ENCODE measurements at regions not wholly inside any gene's neighbourhood (a gene's known extent, or its start where the extent isn't known, plus 50 kb on each side); places are given as distances from the start of the nearest gene placed in this dataset.

- TF ChIP-seq CTCF (IDR thresholded peaks at IDR 0.05; ENCODE audit: borderline replicate concordance, control extremely low read depth, extremely low read depth, insufficient read depth, missing control alignments) = no peak
- in situ Hi-C loops (cut with MboI; ENCODE audit: low sequenced_read_pairs, unreplicated experiment) = no loop called here
- DNase-seq (ENCODE audit: low spot score) = no peak
Measured at GRCh38 chr1:84061336-84061735, 62.4 kb upstream of the TTLL7 start.

DNA sequence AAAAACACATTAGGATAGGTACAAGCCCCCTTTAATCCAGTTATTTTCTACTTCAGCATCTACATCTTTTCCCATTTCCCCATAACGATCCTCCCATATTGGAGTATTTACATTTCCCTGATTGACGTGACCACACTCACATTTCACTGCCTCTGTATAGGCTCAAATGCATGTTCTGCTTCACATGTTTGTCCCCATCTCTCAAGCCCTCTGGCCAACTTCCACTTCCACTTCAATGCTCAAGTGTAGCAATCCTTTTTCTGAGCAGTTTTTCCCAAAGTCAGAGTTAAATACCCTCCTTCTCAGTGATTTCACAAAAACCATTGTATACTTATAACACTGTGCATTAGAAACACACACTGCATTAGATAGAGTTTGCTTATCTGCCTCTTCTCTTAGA lies 61.8 kb upstream of the TTLL7 start:
- in situ Hi-C loops (cut with MboI; ENCODE audit: low sequenced_read_pairs, unreplicated experiment) = no loop called here

DNA sequence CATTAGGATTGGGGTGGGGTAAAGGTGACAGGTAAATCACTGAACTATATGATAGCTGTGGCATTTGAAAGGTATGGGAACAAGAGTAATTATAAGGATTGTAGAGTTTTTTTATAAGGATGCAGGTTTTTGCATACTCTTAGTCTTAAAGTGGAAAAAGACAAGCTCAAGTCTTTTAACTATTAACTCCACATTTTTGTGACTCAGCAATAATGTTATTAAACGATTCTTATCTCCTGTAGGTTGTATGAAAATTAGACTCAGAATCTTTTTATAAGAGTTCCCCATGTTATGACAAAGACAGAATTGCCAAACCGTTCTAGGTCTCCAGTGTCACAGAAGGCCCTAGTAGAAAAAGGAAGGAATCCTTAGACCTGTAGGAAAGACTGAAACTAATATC lies 49.9 kb upstream of the TTLL7 start:
- no peak for TF ChIP-seq CTCF (IDR thresholded peaks at IDR 0.05; ENCODE audit: borderline replicate concordance, control extremely low read depth, extremely low read depth, insufficient read depth, missing control alignments)
- in situ Hi-C loops (cut with MboI; ENCODE audit: low sequenced_read_pairs, unreplicated experiment) = no loop called here
- no peak for DNase-seq (ENCODE audit: low spot score)

More for the DNA sequence above, 61.8 kb upstream of the TTLL7 start:
- TF ChIP-seq CTCF (IDR thresholded peaks at IDR 0.05; ENCODE audit: borderline replicate concordance, control extremely low read depth, extremely low read depth, insufficient read depth, missing control alignments) = no peak
- no peak for DNase-seq (ENCODE audit: low spot score)
